Neuronal stem cell (in vitro differentiated cells): ENCODE measurements at regions not wholly inside any gene's neighbourhood (a gene's known extent, or its start where the extent isn't known, plus 50 kb on each side); places are given as distances from the start of the nearest gene placed in this dataset.

Experiments
- DNase-seq: peaks from one replicate; pipeline ENCODE4 v3.0.0-alpha.2; 2013; ENCODE audit warnings: low spot score
- H2AFZ ChIP-seq: one replicate; pipeline ENCODE4 v1.6.1; 2013; ENCODE audit warnings: mild to moderate bottlenecking, low read length, inconsistent platforms
- H2AK5ac ChIP-seq: 2 replicates; pipeline ENCODE4 v1.6.1; 2013; ENCODE audit warnings: low read depth, mild to moderate bottlenecking, inconsistent platforms, low read length, moderate library complexity, mixed read lengths
- H2BK120ac ChIP-seq: 2 replicates; pipeline ENCODE4 v1.6.1; 2013; ENCODE audit warnings: low read depth, mild to moderate bottlenecking, inconsistent platforms, low read length, moderate library complexity, mixed read lengths
- H2BK12ac ChIP-seq: one replicate; pipeline ENCODE4 v1.6.1; 2013; ENCODE audit warnings: low read length, inconsistent platforms
- H2BK15ac ChIP-seq: 2 replicates; pipeline ENCODE4 v1.6.1; 2013; ENCODE audit warnings: mild to moderate bottlenecking, low read length, inconsistent platforms, mixed read lengths
- H2BK5ac ChIP-seq: one replicate; pipeline ENCODE4 v1.6.1; 2013; ENCODE audit warnings: inconsistent platforms, mild to moderate bottlenecking, low read length, moderate library complexity
- H3K14ac ChIP-seq: one replicate; pipeline ENCODE4 v1.6.1; 2013; ENCODE audit warnings: low read length, inconsistent platforms
- H3K18ac ChIP-seq: 2 replicates; pipeline ENCODE4 v1.6.1; 2013; ENCODE audit warnings: low read length, inconsistent platforms
- H3K23ac ChIP-seq: 2 replicates; pipeline ENCODE4 v1.6.1; 2013; ENCODE audit warnings: low read depth, mild to moderate bottlenecking, mixed read lengths, low read length, inconsistent platforms; ENCODE audit not compliant: poor library complexity
- H3K27ac ChIP-seq: replicated peaks from 3 replicates; pipeline ENCODE4 v1.5.1; 2013; ENCODE audit warnings: low read length, inconsistent platforms
- H3K27me3 ChIP-seq, 3 experiments: 2 replicates each; pipeline ENCODE4 v1.6.1; 2013; ENCODE audit warnings: low read length in 3 of 3, mild to moderate bottlenecking in 2 of 3, inconsistent platforms in 1 of 3, low read depth in 1 of 3, mixed read lengths in 1 of 3, moderate library complexity in 1 of 3; ENCODE audit not compliant: control insufficient read depth in 3 of 3, insufficient read depth in 3 of 3
- H3K36me3 ChIP-seq, 2 donors: replicated peaks in 1 of 2; 2 replicates each; pipeline ENCODE4 v1.6.1; 2013; ENCODE audit warnings: low read length in 2 of 2; ENCODE audit not compliant: control insufficient read depth in 2 of 2, insufficient read depth in 2 of 2
- H3K4ac ChIP-seq: 2 replicates; pipeline ENCODE4 v1.6.1; 2013; ENCODE audit warnings: inconsistent platforms, mild to moderate bottlenecking, low read length, moderate library complexity
- H3K4me1 ChIP-seq, 2 donors: 1 replicate in 1 of 2; 2 replicates in 1 of 2; pipeline ENCODE4 v1.6.1; 2013; ENCODE audit warnings: low read length in 2 of 2, low read depth in 1 of 2; ENCODE audit not compliant: control insufficient read depth in 2 of 2, insufficient read depth in 1 of 2
- H3K4me2 ChIP-seq: one replicate; pipeline ENCODE4 v1.6.1; 2013; ENCODE audit warnings: mild to moderate bottlenecking, low read length, inconsistent platforms; ENCODE audit not compliant: insufficient read depth, poor library complexity, severe bottlenecking
- H3K4me3 ChIP-seq, 2 donors: 2 replicates each; pipeline ENCODE4 v1.5.1; 2013; ENCODE audit warnings: low read length in 2 of 2, mild to moderate bottlenecking in 2 of 2, inconsistent platforms in 1 of 2, moderate library complexity in 1 of 2
- H3K79me1 ChIP-seq: one replicate; pipeline ENCODE4 v1.6.1; 2013; ENCODE audit warnings: low read depth, mild to moderate bottlenecking, inconsistent platforms, low read length, moderate library complexity
- H3K9ac ChIP-seq: one replicate; pipeline ENCODE4 v1.6.1; 2013; ENCODE audit warnings: mild to moderate bottlenecking, low read depth, low read length, inconsistent platforms; ENCODE audit not compliant: poor library complexity
- H3K9me3 ChIP-seq, 2 donors: replicated peaks in 1 of 2; 2 replicates each; pipeline versions ENCODE3 to v1.6.1; 2013; ENCODE audit warnings: low read length in 2 of 2, mild to moderate bottlenecking in 2 of 2, inconsistent platforms in 1 of 2, low read depth in 1 of 2, mixed read lengths in 1 of 2, moderate library complexity in 1 of 2; ENCODE audit not compliant: control insufficient read depth in 2 of 2, insufficient read depth in 1 of 2
- H4K8ac ChIP-seq: one replicate; pipeline ENCODE4 v1.6.1; 2013; ENCODE audit warnings: low read depth, mild to moderate bottlenecking, inconsistent platforms, low read length, moderate library complexity
- H4K91ac ChIP-seq: one replicate; pipeline ENCODE4 v1.6.1; 2013; ENCODE audit warnings: low read length, low read depth, mild to moderate bottlenecking, inconsistent platforms; ENCODE audit not compliant: poor library complexity
- WGBS, 2 donors: extraction: QIAGEN DNeasy Blood & Tissue Kit; methylation state at CpG; one replicate each; pipeline ENCODE4 v1.1.7; 2013; ENCODE audit warnings: missing lambda C conversion rate in 2 of 2, mixed read lengths in 1 of 2; ENCODE audit not compliant: insufficient read length in 2 of 2, insufficient replicate concordance in 1 of 2; ENCODE audit errors: extremely low coverage in 2 of 2; 5-methylcytosine and 5-hydroxymethylcytosine counted together

- Histone ChIP-seq H3K4ac (no peak overlapping the region), H4K8ac (no peak overlapping the region), H3K4me1 (no peaks in the 10 kb centered on the region), H3K4me3 (no peak overlapping the region), H3K79me1 (no peaks in the 10 kb centered on the region), H3K27ac (no peak overlapping the region), H2BK5ac (no peak overlapping the region), H3K23ac (no peak overlapping the region), H3K18ac (no peak overlapping the region), H3K36me3 (no peaks in the 10 kb centered on the region), H2AK5ac (no peak overlapping the region), H2BK12ac (no peak overlapping the region), H2BK120ac (no peak overlapping the region), H4K91ac (no peak overlapping the region), H3K27me3 (no peaks in the 10 kb centered on the region), H3K14ac (no peak overlapping the region), H2AFZ (no peak overlapping the region), H3K4me2 (no peak overlapping the region), H3K9me3 (no peaks in the 10 kb centered on the region), H2BK15ac (no peak overlapping the region), H3K9ac (no peak overlapping the region)
- no peak for DNase-seq
Measured at GRCh38 chr4:15186806-15187205, 184.5 kb downstream of the CPEB2 start.

- no peak overlapping the region for H2BK5ac ChIP-seq
- no peak overlapping the region for H3K27ac ChIP-seq
- no peak overlapping the region for H3K9ac ChIP-seq
- no peak overlapping the region for H2BK12ac ChIP-seq
- H4K8ac ChIP-seq = no peak overlapping the region
- H3K4me2 ChIP-seq = no peak overlapping the region
- H4K91ac ChIP-seq = no peak overlapping the region
- H3K36me3 ChIP-seq = no peaks in the 10 kb centered on the region
- H3K4ac ChIP-seq = no peak overlapping the region
- no peak overlapping the region for H2AK5ac ChIP-seq
- H3K9me3 ChIP-seq = no peaks in the 10 kb centered on the region
- no peaks in the 10 kb centered on the region for H3K79me1 ChIP-seq
- no peak for DNase-seq
- H3K18ac ChIP-seq = no peak overlapping the region
- no peaks in the 10 kb centered on the region for H3K4me1 ChIP-seq
- no peak overlapping the region for H2AFZ ChIP-seq
- no peak overlapping the region for H2BK120ac ChIP-seq
- no peak overlapping the region for H3K4me3 ChIP-seq
- H3K23ac ChIP-seq = no peak overlapping the region
- WGBS, 2 donors = no CpG with 5 or more reads among the region's 3 CpGs
- H3K14ac ChIP-seq = no peak overlapping the region
- H2BK15ac ChIP-seq = no peak overlapping the region
- H3K27me3 ChIP-seq = no peaks in the 10 kb centered on the region
Measured at GRCh38 chr4:15188605-15189539, 186.6 kb downstream of the CPEB2 start.

- Histone ChIP-seq H2BK15ac (no peak overlapping the region), H3K27ac (no peak overlapping the region), H3K27me3 (no peaks in the 10 kb centered on the region), H2BK5ac (no peak overlapping the region), H3K14ac (no peak overlapping the region), H4K8ac (no peak overlapping the region), H2BK12ac (no peak overlapping the region), H3K4me3 (no peak overlapping the region), H3K18ac (no peak overlapping the region), H3K36me3 (no peaks in the 10 kb centered on the region), H2AK5ac (no peak overlapping the region), H3K9ac (no peak overlapping the region), H3K4ac (no peak overlapping the region), H4K91ac (no peak overlapping the region), H3K4me2 (no peak overlapping the region), H3K79me1 (no peaks in the 10 kb centered on the region), H3K4me1 (peaks cover 0 to 1% of the 10 kb centered on the region in 2 donors), H2AFZ (no peak overlapping the region), H3K23ac (no peak overlapping the region), H2BK120ac (no peak overlapping the region), H3K9me3 (no peaks in the 10 kb centered on the region)
- no peak for DNase-seq
- no CpG with 5 or more reads among the region's 2 CpGs for WGBS, 2 donors
Measured at GRCh38 chr4:15194520-15194919, 192.2 kb downstream of the CPEB2 start.

GRCh38 chr4:15197005-15197404 is 194.7 kb downstream of the CPEB2 start:
- H4K8ac ChIP-seq = no peak overlapping the region
- H3K18ac ChIP-seq = no peak overlapping the region
- H3K4me2 ChIP-seq = no peak overlapping the region
- H3K9me3 ChIP-seq = no peaks in the 10 kb centered on the region
- no peak overlapping the region for H3K9ac ChIP-seq
- no peak overlapping the region for H2BK12ac ChIP-seq
- H2AK5ac ChIP-seq = no peak overlapping the region
- no peak overlapping the region for H4K91ac ChIP-seq
- DNase-seq = peak; percentile 3
- H3K4me1 ChIP-seq = peaks cover 0 to 1% of the 10 kb centered on the region in 2 donors
- no peak overlapping the region for H3K27ac ChIP-seq
- no peak overlapping the region for H3K14ac ChIP-seq
- no peak overlapping the region for H3K4me3 ChIP-seq
- H2AFZ ChIP-seq = no peak overlapping the region
- H3K79me1 ChIP-seq = no peaks in the 10 kb centered on the region
- no peak overlapping the region for H2BK5ac ChIP-seq
- no peak overlapping the region for H3K4ac ChIP-seq
- H2BK120ac ChIP-seq = no peak overlapping the region
- no peak overlapping the region for H3K23ac ChIP-seq
- no peaks in the 10 kb centered on the region for H3K27me3 ChIP-seq
- WGBS, 2 donors = no CpG with 5 or more reads among the region's 4 CpGs
- H2BK15ac ChIP-seq = no peak overlapping the region
- H3K36me3 ChIP-seq = no peaks in the 10 kb centered on the region
